ENCODE measurements at regions not wholly inside any gene's neighbourhood (a gene's known extent, or its start where the extent isn't known, plus 50 kb on each side); places are given as distances from the start of the nearest gene placed in this dataset.

DNA sequence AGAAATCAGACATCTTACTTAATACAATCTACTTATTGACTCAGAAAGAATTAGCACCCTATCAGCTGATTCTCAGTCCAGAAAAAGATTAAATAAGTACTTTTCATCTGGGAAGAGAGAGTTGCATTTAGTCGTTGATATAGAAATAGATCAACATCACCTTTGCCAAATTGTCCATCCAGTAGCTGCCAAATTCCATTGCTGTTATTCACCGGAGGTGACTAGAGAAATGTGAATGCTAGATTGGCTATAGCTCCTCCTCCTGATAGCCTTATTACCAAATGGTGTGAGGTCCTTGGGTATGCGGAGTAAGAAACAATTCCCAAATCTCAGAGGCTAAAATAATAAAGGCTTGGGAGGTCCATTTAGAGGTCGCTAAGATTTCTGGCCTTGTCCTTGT, 723.3 kb upstream of the FLRT2 start:
- Histone ChIP-seq H3K27me3 (no peaks in the 10 kb centered on the region), H3K4me1 (no peaks in the 10 kb centered on the region), H3K4me3 (no peak overlapping the region), H3K9me3 (no peaks in the 10 kb centered on the region), H3K36me3 (no peaks in the 10 kb centered on the region), H3K27ac (no peak overlapping the region)
- WGBS, 2 donors, result 75 to 77% methylated on average over 4 of the region's 4 CpGs
- ATAC-seq (ENCODE audit: low FRiP score in 2 of 2), result peak in 1 of 2 donors; percentile 46
- no peak for DNase-seq
- no peak for TF ChIP-seq POLR2AphosphoS5 (IDR thresholded peaks at IDR 0.05)
- TF ChIP-seq POLR2A (IDR thresholded peaks at IDR 0.05), result no peak
- TF ChIP-seq, protein P1, sequence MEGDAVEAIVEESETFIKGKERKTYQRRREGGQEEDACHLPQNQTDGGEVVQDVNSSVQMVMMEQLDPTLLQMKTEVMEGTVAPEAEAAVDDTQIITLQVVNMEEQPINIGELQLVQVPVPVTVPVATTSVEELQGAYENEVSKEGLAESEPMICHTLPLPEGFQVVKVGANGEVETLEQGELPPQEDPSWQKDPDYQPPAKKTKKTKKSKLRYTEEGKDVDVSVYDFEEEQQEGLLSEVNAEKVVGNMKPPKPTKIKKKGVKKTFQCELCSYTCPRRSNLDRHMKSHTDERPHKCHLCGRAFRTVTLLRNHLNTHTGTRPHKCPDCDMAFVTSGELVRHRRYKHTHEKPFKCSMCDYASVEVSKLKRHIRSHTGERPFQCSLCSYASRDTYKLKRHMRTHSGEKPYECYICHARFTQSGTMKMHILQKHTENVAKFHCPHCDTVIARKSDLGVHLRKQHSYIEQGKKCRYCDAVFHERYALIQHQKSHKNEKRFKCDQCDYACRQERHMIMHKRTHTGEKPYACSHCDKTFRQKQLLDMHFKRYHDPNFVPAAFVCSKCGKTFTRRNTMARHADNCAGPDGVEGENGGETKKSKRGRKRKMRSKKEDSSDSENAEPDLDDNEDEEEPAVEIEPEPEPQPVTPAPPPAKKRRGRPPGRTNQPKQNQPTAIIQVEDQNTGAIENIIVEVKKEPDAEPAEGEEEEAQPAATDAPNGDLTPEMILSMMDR (IDR thresholded peaks at IDR 0.05), result no peak

GRCh38 chr14:84807673-84808072, 722.3 kb upstream of the FLRT2 start:
- H3K9me3 ChIP-seq, result no peaks in the 10 kb centered on the region
- no peaks in the 10 kb centered on the region for H3K36me3 ChIP-seq
- DNase-seq (no peak), ATAC-seq (ENCODE audit: low FRiP score in 2 of 2) (peak in 1 of 2 donors; percentile 35)
- H3K4me1 ChIP-seq, result no peaks in the 10 kb centered on the region
- no peak overlapping the region for H3K27ac ChIP-seq
- WGBS, 2 donors, result 53 to 72% methylated on average over 3 of the region's 3 CpGs
- no peaks in the 10 kb centered on the region for H3K27me3 ChIP-seq
- no peak overlapping the region for H3K4me3 ChIP-seq
- TF ChIP-seq EP300 (IDR thresholded peaks at IDR 0.05) (no peak), POLR2AphosphoS5 (IDR thresholded peaks at IDR 0.05) (no peak), POLR2A (IDR thresholded peaks at IDR 0.05) (no peak)
- TF ChIP-seq, protein P1 (IDR thresholded peaks at IDR 0.05), result no peak

- H3K27me3 ChIP-seq, result no peaks in the 10 kb centered on the region
- H3K27ac ChIP-seq, result no peak overlapping the region
- TF ChIP-seq EP300 (IDR thresholded peaks at IDR 0.05), result no peak
- TF ChIP-seq, protein P1 (IDR thresholded peaks at IDR 0.05), result no peak
- no peak for TF ChIP-seq POLR2AphosphoS5 (IDR thresholded peaks at IDR 0.05)
- TF ChIP-seq POLR2A (IDR thresholded peaks at IDR 0.05), result no peak
- no peaks in the 10 kb centered on the region for H3K36me3 ChIP-seq
- H3K4me3 ChIP-seq, result no peak overlapping the region
- H3K4me1 ChIP-seq, result no peaks in the 10 kb centered on the region
- WGBS, 2 donors, result 34 to 51% methylated on average over 2 of the region's 2 CpGs
- ATAC-seq (ENCODE audit: low FRiP score in 2 of 2) (no peak), DNase-seq (no peak)
- H3K9me3 ChIP-seq, result no peaks in the 10 kb centered on the region
Measured at GRCh38 chr14:84809158-84809557, 720.8 kb upstream of the FLRT2 start.

- no peaks in the 10 kb centered on the region for H3K27me3 ChIP-seq
- H3K36me3 ChIP-seq, result no peaks in the 10 kb centered on the region
- TF ChIP-seq POLR2A (IDR thresholded peaks at IDR 0.05), result no peak
- TF ChIP-seq, protein P1 (IDR thresholded peaks at IDR 0.05), result no peak
- no peak for TF ChIP-seq EP300 (IDR thresholded peaks at IDR 0.05)
- TF ChIP-seq POLR2AphosphoS5 (IDR thresholded peaks at IDR 0.05), result no peak
- no peaks in the 10 kb centered on the region for H3K9me3 ChIP-seq
- no peak for DNase-seq
- no peak for ATAC-seq (ENCODE audit: low FRiP score in 2 of 2)
- WGBS, 2 donors, result 44 to 81% methylated on average over 1 of the region's 1 CpG
- no peak overlapping the region for H3K27ac ChIP-seq
- no peaks in the 10 kb centered on the region for H3K4me1 ChIP-seq
- no peak overlapping the region for H3K4me3 ChIP-seq
Measured at GRCh38 chr14:84814391-84814790, 715.6 kb upstream of the FLRT2 start.

DNA sequence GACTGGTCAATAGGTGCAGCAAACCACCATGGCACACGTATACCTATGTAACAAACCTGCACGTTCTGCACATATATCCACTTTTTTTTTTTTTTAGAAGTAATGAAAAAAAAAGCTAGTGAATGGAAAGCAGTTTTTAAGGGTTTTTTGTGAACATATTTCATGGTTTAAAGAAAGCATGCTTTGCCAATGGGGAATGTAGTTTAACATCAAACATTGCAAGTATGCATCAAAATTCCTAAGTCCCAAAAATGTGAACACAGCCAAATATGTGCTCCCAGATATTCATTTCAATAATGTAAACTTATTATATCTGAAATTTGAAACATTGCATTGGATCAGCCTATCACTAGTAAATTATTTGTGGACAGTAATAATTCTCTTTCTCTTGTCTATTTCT, 710.4 kb upstream of the FLRT2 start:
- no peak for DNase-seq
- H3K4me1 ChIP-seq, result no peaks in the 10 kb centered on the region
- TF ChIP-seq, protein P1 (IDR thresholded peaks at IDR 0.05), result no peak
- TF ChIP-seq POLR2AphosphoS5 (IDR thresholded peaks at IDR 0.05), result no peak
- TF ChIP-seq POLR2A (IDR thresholded peaks at IDR 0.05), result no peak
- no peak for TF ChIP-seq EP300 (IDR thresholded peaks at IDR 0.05)
- H3K9me3 ChIP-seq, result peaks cover 0 to 3% (median 0%) of the 10 kb centered on the region in 4 donors
- no peak overlapping the region for H3K27ac ChIP-seq
- H3K4me3 ChIP-seq, result no peak overlapping the region
- no peaks in the 10 kb centered on the region for H3K27me3 ChIP-seq
- 78 to 85% methylated on average over 2 of the region's 2 CpGs for WGBS, 2 donors
- H3K36me3 ChIP-seq, result no peaks in the 10 kb centered on the region
- ATAC-seq (ENCODE audit: low FRiP score in 2 of 2), result no peak

Data from upper lobe of left lung (tissue), 6 donors.